GM19351 (cell line): ENCODE measurements at regions not wholly inside any gene's neighbourhood (a gene's known extent, or its start where the extent isn't known, plus 50 kb on each side); places are given as distances from the start of the nearest gene placed in this dataset.
"Not testable (repeated sequence)": the region's sequence is repeated elsewhere in the genome, so short reads cannot be mapped to it uniquely, and the experiment has no call there.

Experiments used
- ATAC-seq: cut with Tn5 transposase; IDR thresholded peaks from one replicate; pipeline ENCODE4 v1.9.1; 2021; ENCODE audit warnings: mild to moderate bottlenecking, moderate library complexity; ENCODE audit not compliant: unreplicated experiment

DNA sequence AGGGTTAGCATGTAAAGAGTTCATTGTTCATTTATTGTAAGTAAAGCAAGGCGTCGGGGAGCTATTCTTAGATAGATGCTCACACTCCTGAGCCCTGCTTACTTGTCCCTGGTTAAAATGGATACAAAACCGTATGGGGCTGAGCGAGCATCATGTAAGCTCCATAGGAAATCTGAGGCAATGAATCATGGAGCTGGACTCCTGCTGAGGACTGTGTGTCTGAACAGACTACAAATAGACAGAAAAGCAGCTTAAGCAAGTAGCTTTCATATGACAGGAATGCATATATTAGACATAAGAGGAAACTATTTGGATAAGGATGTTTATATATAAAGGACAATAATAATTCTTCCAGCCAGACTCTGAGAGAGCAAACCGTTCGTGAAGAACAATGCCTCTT, 604.9 kb upstream of the PTBP2 start:
- ATAC-seq, result no peak

DNA sequence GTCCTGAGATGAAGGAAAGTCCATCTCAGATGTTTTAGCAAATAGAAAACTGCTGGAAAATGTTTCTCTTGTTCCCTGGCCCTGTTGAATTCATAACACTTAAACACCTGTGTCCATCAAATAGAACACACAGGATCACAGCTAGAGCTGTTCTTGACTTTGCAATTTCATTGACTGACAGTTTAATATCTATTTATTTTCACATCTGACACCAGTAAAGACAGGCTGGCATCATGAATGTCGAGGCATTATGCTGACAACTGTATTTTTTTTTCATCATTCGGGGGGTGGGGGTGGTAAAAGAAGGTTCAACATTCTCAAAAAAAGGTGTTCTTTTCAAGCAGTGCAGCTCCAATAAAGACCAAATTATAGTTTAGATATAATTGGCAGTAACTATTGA, 591.2 kb upstream of the PTBP2 start:
- ATAC-seq, result no peak

DNA sequence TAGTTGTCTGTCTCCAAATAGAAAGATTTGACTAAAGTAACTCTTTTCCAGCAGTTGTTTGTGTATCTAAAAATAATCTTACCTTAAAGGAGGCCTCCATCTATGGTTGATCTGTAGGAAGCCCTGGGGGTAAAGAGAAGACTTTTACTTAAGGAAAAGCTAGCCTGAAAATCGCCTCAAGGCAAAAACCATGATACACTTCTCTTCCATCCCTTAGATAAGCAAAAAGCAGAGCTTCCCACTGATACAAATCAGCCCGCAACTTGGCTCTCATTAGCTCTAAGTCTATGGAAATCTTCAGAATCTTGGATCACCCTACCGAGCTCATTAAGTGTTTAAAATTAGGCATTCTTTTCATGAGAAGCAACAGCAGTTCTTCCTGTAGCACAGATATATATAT, 576.9 kb upstream of the PTBP2 start:
- no peak for ATAC-seq

DNA sequence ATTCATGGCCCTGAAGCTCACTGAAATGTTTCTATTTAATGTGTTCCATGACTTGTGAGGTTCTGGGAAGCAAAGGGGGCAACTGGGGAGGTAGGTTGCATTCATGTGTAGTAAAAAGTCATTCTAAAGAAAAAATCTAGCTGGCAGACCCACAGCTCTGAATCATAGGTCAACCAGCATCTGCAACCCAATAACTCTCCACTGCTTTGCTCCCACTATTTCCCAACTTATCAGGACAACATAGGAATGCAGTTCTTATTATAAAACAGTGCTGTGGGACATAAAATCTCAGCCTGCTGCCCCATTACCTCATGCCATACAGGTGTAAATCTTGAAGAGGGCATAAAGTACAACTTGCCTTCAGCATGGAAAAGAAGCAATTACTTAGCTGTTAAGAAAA, 576.1 kb upstream of the PTBP2 start:
- ATAC-seq, result no peak

DNA sequence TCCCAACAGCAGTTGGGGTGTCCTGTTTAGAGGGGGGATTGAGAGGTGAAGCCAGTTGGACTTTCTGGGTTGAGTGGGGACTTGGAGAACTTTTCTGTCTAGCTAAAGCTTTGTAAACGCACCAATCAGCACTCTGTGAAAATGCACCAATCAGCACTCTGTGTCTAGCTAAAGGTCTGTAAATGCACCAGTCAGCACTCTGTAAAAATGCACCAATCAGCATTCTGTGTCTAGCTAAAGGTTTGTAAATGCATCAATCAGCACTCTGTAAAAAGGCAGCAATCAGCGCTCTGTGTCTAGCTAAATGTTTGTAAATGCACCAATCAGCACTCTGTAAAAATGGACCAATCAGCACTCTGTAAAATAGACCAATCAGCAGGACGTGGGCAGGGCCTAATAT, 568.6 kb upstream of the PTBP2 start:
- not testable (repeated sequence) for ATAC-seq

DNA sequence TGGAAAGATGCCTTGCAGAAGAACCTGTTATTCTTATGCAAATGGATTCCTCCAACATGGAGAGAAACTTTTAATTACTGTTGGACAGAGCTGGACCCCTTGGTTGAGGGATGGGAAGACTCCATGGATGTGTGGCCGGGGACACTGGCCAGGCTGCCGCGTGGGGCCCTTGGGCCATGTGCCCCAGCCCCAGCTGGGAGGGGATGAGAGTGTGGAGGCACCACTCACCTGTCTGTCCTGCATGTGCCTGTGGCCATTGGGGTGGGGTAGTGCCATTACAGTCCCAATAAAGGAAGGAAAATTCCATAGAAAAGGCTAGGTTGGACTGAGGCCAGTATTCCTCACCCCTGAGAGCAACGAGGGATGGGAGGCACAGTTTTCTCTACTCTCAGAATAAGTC, 564.5 kb upstream of the PTBP2 start:
- no peak for ATAC-seq

DNA sequence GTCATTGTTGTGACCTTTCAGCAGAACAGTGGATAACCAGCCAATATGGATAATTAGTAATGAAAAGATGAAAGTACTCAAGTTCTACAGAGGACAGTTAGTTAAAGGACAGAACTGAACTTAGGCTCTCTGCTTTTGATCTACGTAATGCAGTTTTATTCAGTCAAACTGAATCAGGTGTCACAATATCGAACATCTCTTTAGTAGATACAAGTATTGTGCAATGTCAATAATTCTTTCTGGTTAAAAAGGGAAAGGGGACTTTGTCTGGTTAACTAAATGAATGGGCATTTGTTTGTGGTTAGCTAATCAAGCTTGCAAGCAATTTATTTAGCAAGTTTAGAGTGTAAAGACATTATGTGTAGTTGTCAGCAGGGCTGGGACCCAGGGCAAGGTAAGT, 562.2 kb upstream of the PTBP2 start:
- no peak for ATAC-seq

DNA sequence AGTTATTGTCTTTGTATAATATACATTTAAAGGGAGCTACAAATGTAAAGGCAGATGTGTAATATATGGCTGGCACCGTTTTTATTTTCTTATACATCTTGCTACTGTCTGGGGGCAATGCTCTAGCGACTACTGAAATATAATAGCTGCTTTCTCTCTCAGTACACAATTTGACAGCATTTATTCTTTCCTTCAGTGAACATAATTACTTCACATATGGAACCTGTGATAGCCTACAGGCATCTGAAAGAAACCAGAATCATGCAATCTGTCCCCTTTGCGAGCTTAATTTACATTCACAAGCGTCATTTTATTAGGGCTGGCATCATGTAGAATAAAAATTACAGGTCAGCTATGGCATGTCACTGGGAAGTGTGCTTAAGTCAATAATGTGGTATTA, 557.5 kb upstream of the PTBP2 start:
- ATAC-seq, result no peak

DNA sequence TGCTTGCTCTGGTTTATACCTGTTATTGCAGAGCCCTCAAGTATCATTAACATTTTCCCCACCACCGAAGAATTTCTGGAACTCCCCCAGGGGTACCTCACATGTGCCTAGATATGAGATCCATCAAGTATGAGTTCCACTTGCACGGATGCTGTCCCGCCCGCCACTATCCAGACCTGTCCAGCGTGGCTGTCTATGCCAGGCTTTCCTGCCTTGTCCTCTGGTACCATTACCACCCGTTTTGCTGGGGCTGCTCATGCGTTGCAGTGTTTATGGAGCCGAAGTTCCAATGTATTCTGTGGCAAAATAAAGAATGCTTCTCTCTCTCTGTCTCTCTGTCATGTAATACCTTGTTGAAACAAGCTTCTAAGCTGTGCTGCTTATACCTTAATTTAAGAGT, 543.5 kb upstream of the PTBP2 start:
- ATAC-seq, result no peak

DNA sequence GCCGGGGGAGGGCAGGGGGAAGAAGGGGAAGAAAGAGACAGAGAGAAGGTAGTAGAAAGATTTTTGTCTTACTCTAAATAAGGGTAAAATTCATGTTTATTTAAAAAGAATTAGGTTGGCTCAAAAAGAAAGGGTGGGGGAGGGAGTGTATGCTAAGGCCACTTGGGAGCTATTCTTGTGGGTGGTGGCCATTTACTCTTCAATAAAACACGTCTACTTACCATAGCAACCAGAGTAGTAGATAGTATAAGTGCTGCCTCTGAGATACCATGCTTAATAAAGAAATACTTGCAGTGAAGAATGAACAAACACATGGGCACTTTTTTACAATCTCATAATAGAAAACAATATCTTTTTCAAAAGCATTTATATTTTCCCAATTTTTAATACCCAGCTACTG, 538.1 kb upstream of the PTBP2 start:
- no peak for ATAC-seq

DNA sequence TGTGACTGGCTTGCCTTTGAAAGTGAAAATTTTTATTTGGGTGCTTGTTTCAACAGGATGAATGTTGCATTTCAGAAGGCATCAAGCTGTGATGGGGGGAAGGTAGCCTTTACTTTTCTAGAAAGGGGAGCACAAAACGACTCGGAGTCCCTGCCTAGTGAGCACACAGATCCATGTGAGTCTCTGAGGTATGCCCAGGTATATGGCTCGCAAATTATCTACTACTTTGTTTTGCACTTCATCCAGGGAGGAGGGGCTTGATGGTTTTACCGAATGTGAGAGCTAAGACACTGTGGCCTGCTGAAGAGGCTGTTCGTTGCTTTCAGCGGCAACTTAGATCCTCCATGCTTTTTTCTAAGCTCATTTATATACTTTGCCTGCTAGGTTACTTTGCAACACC, 537.7 kb upstream of the PTBP2 start:
- ATAC-seq, result no peak

DNA sequence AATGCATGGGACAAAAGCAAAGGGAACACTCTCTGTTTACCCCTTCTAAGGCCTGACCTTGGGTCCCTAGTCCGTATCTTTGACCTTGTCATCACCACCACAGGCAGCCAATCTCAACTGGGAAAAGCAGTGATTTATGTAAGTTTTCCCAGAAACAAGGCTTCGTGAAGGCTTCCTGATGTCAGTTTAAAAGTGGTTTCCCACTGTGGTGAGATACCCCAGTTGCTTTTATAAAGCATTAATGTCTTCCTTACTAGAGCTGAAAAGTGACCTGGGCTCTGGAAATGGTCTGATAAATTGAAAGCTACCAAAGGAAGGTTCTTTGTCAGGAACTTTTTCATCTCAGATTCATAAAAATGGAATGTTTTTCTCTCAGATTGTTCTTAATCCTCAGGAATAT, 536.4 kb upstream of the PTBP2 start:
- ATAC-seq, result no peak

DNA sequence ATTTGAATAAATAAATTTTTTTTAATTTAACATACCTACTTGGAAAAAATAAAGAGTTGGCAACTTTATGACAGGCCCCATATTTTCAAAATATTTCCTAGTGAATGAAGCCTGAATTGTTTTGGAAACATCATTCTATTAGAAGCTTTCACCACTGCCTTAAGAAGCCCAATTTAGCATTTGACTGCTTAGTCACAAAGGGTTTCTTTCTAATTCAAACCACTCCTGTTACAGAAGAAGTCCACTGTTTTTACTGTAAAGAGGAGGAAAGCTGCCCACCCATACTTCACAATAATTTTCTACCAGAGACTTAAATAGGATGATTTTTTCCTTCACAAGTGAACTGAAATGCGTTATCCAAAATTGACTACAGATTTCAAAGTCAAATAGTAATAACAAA, 534.6 kb upstream of the PTBP2 start:
- ATAC-seq, result no peak

DNA sequence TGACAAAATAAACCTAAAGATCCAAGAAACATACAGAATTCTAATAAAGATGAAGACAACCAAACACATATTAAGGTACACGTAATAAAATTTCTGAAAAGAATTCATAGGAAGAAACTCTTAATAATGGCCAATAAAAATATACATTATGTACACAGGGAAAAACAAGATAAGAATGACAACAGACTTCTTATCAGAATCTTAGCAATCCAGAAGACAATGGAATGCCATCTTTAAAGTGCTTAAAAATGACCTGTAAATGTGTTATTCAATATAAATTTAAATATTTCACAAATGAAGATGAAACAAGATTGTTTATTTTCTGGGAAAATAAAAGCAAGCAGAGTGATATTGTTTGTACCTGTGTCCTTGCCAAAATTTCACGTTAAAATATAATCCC, 530.4 kb upstream of the PTBP2 start:
- ATAC-seq, result no peak

DNA sequence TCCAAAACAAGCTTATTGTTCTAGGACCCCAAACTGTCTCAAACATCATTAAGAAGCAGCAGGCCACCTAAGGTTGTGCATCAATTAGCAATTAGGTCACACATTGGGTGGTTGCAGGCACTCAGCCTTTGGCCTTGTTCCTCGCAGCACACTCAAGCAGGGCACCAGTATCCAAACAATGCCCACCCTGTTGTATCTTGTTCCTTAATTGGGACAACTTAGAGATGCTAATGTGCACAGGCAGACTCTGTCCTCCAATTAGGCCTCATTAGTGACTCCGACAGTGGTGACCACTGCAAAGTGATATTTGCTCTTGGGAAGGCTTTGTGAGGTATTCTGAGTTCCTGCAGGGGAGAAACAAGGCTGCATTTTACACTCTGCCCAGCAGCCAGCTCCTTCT, 515.1 kb upstream of the PTBP2 start:
- ATAC-seq, result no peak

DNA sequence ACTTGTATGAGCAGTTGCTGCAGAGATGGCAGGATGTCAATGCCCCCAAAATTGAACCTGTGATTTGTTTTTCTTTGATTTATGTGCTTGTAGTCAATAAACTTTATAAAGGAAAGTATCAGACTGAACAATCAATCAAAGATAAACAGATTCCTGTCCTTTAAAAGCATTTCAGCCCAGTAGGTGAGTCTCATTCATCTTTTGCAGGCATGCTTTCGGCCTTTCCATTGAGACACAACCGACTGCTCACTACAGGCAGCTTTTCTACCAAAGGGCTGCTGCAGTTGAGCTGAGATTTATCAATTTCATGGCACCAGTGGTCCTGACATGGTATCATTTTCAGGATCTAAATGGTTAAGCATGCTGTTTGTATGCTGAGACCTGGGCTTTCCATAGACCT, 513.6 kb upstream of the PTBP2 start:
- ATAC-seq, result no peak

DNA sequence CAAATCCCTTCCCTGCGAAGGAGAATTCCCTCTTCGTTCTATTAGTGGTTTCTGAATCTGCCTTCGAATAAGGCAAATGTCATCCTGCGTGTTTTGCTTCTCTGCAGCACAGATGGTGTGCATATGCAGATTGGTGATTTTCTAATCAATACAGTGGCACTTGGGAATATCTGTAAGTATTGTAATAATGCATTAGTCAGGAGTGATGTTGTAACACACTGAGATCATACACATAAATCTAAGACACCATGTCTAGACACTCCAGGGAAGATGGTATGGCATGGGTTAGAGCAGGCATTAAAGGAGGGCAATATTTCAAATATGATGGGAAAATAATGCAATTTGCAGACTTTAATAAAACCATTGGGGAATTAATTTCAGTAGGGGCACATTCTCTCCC, 513.2 kb upstream of the PTBP2 start:
- no peak for ATAC-seq

DNA sequence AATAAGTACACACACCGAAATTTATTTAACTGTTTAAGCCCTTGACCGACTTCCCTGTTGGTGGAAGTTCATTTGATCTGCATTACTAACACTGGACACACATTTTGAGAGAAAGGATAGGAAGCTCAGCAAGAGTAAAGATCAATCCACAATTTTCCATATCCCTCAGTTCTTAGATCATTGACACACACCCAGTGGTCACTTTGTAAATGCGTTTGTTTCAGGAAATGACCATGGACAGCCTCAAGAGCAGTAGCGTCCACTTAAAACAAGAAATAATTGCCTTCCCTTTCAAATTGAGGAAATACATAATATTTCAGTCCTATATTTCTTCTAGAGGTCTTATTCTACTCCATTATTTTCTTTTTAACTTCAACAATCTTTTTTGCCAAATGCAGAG, 511.5 kb upstream of the PTBP2 start:
- ATAC-seq, result no peak

DNA sequence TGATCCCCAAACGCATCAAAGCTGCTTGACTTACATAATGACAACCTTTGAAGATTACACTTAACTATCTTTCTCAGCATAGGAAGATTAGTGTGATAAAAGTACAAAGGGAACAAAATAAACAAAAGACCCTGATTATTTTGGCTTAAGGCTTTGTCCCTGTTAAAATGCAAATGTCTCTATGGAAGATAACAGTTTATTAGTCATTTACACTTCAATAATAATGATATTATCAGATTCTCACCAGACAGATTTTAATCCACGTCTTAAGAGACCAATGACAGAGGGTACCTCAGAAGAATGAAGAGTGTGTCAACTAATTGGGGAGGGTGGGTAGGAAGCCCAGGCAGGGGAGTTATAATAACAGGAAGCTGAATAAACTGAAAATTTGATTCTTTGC, 510.4 kb upstream of the PTBP2 start:
- ATAC-seq, result no peak

DNA sequence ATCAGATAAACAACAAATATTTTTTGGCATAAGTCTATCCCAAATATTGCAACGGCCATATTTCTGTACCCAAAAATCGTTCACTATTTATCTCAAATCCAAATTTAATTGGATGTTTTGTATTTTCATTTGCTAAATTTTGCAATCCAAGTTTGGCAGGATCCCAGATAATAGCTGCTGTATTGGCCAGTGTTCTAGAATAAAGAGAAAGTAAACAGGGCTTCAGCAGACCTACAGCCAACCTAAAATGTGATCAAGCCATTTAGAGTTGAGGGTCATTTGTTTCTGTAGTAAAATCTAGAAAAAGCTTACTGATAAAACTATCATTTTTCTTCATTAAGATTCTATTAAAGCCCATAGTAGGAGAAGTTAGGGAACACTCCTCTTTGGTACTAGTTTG, 506.6 kb upstream of the PTBP2 start:
- ATAC-seq, result no peak

DNA sequence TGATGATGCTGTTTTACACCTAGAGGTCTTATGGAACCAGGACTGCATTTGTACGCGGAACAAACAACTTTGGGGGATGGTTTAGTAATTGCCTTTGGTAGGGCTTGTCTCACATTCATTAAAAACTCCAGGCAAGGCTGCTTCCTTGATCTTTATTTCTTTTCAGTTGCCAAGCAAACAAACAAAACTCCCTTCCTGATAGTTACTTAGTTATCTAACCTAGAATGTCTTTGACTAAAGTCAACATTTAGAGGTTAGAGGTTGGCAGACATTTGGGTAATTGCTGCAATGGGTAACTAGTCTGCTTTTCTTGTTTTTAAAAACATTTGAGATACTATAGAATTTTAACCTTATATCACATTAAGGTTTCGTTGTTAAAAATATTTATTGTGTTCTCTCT, 500.9 kb upstream of the PTBP2 start:
- no peak for ATAC-seq

DNA sequence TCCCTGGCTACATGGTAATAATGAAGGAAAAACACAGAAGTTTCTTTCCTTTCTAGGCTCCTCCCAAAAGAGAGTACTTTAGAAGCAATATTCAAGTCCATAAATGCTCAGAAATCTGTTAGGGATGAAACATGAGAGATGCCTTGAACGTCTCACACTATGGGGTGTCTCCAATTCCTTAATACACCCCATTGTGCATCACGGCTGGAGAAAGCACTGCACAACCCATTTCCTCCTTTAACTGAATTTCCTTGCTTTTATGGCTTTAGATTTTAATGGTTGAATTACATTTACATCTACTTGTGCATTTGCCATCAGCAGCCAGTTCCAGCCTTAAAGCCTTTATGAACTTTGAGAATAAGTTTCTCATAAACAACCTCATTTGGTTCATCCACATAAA, 498.9 kb upstream of the PTBP2 start:
- ATAC-seq, result no peak

DNA sequence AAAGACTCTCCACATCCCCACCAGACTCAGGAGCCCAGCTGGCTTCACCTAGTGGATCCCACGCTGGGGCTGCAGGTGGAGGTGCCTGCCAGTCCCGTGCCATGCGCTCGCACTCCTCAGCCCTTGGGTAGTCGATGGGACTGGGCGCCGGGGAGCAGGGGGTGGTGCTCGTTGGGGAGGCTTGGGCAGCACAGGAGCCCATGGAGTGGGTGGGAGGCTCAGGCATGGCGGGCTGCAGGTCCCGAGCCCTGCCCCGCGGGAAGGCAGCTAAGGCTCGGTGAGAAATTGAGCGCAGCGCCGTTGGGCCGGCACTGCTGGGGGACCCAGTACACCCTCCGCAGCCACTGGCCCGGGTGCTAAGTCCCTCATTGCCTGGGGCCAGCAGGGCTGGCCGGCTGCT, 497.4 kb upstream of the PTBP2 start:
- ATAC-seq, result not testable (repeated sequence)

DNA sequence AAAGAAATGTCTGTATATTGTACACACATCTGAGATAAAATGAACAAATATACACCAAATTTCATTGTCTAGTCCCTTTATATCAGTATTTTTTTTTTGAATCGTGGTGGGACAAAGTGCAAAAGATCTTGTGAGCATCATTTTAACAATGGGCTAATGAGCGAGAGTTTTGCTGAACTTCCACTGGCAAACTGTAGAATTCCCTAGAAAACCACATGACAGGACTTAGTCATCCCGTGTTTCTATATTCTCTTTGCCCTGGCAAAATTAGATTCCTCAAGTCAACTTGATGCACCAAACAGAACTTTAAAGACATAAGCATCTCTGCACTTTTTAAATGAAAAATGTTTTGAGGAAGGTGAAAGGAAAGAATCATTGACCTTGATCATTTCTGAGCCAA, 488.2 kb upstream of the PTBP2 start:
- ATAC-seq, result no peak
